Bronchial epithelial cell (primary cell): ENCODE measurements at regions not wholly inside any gene's neighbourhood (a gene's known extent, or its start where the extent isn't known, plus 50 kb on each side); places are given as distances from the start of the nearest gene placed in this dataset.
"Not testable (repeated sequence)": the region's sequence is repeated elsewhere in the genome, so short reads cannot be mapped to it uniquely, and the experiment has no call there.

Experiments
- DNase-seq: peaks from one replicate; pipeline ENCODE4 v3.0.0-alpha.2; 2010; ENCODE audit warnings: low read depth
- FAIRE-seq: peaks from 2 replicates; lab custom pipeline; 2011; peaks lifted over from hg19 to GRCh38; lab: Jason Lieb, UNC
- H3K27me3 ChIP-seq: 2 replicates; pipeline ENCODE4 v1.5.1; 2011; ENCODE audit warnings: low read length; ENCODE audit not compliant: control insufficient read depth, insufficient read depth
- H3K36me3 ChIP-seq: 2 replicates; pipeline ENCODE4 v1.5.1; 2011; ENCODE audit warnings: low read length; ENCODE audit not compliant: control insufficient read depth, insufficient read depth
- H3K4me3 ChIP-seq: 2 replicates; pipeline ENCODE4 v1.5.1; 2011; ENCODE audit warnings: mild to moderate bottlenecking, low read depth, low read length, control low read depth
- TF ChIP-seq, protein P1 (sequence below): IDR thresholded peaks from 2 replicates; pipeline ENCODE4 v1.5.1; 2011; ENCODE audit warnings: mild to moderate bottlenecking, moderate library complexity, low read length, control low read depth, inconsistent platforms; ENCODE audit not compliant: insufficient read depth, severe bottlenecking

DNA sequence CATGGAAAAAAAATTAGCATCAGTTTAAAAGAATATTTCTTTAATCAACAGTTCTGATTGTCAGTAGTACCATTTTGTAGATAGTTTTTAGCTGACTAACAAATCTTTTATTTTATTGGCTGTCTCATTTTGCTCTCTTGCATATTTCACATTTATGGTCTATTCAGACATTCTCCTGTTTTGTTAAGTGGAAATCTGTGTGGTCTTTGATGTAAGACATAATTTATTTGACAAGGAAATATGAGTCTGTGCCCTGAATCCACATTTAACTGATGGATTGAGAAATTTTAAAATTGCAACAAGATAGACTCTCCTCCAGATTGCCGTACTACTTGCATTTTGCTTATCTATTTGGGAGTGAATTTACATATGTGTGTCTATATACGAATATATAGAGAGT is 96.3 kb upstream of the ATP5MC3 start:
- H3K4me3 ChIP-seq = no peak overlapping the region
- no peak for FAIRE-seq
- H3K27me3 ChIP-seq = no peaks in the 10 kb centered on the region
- TF ChIP-seq, protein P1, sequence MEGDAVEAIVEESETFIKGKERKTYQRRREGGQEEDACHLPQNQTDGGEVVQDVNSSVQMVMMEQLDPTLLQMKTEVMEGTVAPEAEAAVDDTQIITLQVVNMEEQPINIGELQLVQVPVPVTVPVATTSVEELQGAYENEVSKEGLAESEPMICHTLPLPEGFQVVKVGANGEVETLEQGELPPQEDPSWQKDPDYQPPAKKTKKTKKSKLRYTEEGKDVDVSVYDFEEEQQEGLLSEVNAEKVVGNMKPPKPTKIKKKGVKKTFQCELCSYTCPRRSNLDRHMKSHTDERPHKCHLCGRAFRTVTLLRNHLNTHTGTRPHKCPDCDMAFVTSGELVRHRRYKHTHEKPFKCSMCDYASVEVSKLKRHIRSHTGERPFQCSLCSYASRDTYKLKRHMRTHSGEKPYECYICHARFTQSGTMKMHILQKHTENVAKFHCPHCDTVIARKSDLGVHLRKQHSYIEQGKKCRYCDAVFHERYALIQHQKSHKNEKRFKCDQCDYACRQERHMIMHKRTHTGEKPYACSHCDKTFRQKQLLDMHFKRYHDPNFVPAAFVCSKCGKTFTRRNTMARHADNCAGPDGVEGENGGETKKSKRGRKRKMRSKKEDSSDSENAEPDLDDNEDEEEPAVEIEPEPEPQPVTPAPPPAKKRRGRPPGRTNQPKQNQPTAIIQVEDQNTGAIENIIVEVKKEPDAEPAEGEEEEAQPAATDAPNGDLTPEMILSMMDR = no peak
- DNase-seq = no peak
- H3K36me3 ChIP-seq = no peaks in the 10 kb centered on the region

DNA sequence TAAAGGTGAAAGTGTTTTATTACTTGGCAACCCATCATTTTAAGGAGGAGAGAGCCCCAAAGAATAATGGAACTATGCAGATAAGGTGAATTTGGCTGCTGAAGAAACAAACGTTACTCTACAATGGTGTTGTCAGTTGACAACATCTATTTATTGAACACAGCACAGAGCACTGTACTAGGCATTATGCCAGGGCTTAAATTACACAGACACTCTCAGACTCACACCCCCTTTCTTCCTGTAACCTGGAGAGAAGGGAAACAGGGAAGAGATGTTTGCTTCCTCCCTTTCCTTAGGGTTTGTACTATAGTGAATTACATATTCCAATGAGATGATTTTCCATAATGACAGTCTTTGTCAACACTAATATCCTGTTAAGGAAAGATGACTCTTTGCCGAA is 94.0 kb upstream of the ATP5MC3 start:
- H3K27me3 ChIP-seq = peaks cover 2% of the 10 kb centered on the region

DNA sequence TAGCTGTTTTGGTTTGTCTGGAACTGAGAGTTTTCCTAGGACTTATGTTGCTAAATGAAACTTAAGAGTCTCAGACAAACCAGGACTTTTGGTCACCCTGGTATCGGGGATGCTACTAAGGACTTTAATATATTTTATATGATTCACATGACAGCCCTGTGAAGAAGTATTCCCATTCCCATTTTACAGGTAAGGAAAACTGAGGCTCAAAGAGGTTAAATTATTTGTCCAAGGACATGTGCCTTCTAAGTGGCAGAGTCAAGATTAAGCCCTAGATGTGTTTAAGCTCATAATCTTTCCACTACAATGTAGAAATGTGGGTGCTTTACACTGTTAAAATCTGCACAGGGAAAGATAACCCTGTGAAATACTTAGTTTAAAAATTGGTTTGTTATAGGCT is 77.7 kb upstream of the ATP5MC3 start:
- no peak for FAIRE-seq
- H3K4me3 ChIP-seq = no peak overlapping the region
- no peak for DNase-seq
- H3K27me3 ChIP-seq = no peaks in the 10 kb centered on the region
- TF ChIP-seq, protein P1 = no peak
- no peaks in the 10 kb centered on the region for H3K36me3 ChIP-seq

More for the DNA sequence above, 94.0 kb upstream of the ATP5MC3 start:
- DNase-seq (no peak), FAIRE-seq (no peak)
- H3K4me3 ChIP-seq = no peak overlapping the region
- no peaks in the 10 kb centered on the region for H3K36me3 ChIP-seq
- TF ChIP-seq, protein P1 = no peak

DNA sequence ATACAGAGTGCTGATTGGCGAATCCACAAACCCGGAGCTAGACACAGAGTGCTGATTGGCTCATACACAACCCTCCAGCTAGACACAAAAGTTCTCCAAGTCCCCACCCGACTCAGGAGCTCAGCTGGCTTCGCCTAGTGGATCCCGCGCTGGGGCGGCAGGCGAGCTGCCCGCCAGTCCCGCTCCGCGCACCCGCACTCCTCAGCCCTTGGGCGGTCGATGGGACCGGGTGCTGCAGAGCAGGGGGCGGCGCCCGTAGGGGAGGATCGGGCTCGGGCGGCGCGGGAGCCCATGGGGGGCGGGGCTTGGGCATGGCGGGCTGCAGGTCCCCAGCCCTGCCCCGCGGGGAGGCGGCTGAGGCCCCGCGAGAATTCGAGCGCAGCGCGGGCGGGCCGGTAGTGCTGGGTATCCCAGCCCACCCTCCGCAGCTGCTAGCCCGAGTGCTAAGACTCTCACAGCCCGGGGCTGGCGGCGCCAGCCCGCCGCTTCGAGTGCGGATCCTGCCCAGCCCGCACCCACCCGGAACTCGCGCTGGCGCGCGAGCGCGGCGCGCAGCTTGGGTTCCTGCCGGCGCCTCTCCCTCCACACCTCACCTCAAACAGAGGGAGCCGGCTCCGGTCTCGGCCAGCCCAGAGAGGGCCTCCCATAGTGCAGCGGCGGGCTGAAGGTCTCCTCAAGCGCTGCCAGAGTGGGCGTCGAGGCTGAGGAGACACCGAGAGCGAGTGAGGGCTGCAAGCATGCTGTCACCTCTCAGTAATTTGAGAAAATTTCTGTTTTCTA is 75.5 kb upstream of the ATP5MC3 start:
- Histone ChIP-seq H3K36me3 (no peaks in the 10 kb centered on the region), H3K4me3 (no peak overlapping the region), H3K27me3 (no peaks in the 10 kb centered on the region)
- TF ChIP-seq, protein P1 = no peak
- DNase-seq = no peak
- FAIRE-seq = no peak

DNA sequence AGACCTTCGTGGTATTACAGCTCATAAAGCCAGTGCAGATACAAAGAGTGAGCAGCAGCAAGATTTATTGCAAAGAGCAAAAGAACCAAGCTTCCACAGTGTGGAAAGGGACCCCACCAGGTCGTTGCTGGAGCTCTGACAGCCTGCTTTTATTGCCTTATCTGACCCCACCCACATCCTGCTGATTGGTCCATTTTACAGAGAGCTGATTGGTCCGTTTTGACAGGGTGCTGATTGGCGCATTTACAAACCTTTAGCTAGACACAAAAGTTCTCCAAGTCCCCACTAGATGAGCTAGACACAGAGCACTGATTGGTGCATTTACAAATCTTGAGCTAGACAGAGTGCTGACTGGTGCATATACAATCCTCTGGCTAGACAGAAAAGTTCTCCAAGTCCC is 74.9 kb upstream of the ATP5MC3 start:
- DNase-seq, H3K27me3 ChIP-seq, H3K36me3 ChIP-seq, H3K4me3 ChIP-seq, FAIRE-seq: not testable (repeated sequence)

DNA sequence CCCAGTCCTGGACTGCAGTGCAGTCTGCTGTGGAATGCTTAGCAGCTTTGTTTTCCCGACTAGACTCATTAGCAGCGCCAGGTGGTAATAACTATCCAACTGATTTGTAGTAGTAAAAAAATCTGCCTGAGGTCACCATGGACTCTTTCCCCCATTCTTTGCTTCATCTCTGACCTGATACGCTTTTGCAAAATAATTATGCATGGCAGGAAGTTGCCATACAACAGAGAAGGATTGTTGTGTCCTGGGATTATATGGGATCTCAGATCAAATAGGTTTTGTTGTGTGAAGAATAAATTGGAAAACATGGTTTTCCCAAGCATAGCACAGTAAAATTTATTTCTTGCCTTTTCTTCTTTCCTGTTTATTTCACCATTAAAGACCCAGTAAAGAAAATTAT is 72.4 kb upstream of the ATP5MC3 start:
- TF ChIP-seq, protein P1 = no peak
- no peak for DNase-seq
- Histone ChIP-seq H3K36me3 (no peaks in the 10 kb centered on the region), H3K27me3 (no peaks in the 10 kb centered on the region), H3K4me3 (no peak overlapping the region)
- no peak for FAIRE-seq
